Kasumi-1 (cell line): ENCODE measurements at regions not wholly inside any gene's neighbourhood (a gene's known extent, or its start where the extent isn't known, plus 50 kb on each side); places are given as distances from the start of the nearest gene placed in this dataset.
"Not testable (repeated sequence)": the region's sequence is repeated elsewhere in the genome, so short reads cannot be mapped to it uniquely, and the experiment has no call there.

Experiments used
- DNase-seq, 2 experiments: peaks; one replicate each; lab custom pipeline; 2025; lab: John Stamatoyannopoulos, UW

DNA sequence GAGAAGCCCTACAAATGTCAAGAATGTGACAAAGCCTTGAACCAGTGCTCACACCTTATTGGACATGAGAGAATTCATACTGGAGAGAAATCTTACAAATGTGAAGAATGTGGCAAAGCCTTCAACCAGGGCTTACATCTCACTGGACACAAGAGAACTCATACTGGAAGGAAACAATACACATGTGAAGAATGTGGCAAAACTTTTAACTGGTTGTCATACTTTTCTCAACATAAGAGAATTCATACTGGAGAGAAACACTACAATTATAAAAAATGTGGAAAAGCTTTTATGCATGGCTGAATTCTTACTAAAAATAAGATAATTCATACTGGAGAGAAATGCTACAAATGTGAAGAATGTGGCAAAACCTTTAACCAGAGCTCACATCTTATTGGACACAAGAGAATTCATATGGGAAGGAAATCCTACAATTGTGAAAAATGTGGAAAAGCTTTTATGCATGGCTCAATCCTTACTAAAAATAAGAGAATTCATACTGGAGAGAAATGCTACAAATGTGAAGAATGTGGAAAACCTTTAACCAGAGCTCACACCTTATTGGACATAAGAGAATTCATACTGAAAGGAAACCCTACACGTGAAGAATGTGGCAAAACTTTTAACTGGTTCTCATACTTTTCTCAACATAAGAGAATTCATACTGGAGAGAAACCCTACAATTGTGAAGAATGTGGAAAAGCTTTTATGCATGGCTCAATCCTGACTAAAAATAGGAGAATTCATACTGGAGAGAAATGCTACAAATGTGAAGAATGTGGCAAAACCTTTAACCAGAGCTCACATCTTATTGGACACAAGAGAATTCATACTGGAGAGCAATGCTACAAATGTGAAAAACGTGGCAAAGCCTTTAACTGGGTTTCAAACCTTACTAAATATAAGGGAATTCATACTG is 350.6 kb upstream of the NUPR2 start:
- not testable (repeated sequence) for DNase-seq

DNA sequence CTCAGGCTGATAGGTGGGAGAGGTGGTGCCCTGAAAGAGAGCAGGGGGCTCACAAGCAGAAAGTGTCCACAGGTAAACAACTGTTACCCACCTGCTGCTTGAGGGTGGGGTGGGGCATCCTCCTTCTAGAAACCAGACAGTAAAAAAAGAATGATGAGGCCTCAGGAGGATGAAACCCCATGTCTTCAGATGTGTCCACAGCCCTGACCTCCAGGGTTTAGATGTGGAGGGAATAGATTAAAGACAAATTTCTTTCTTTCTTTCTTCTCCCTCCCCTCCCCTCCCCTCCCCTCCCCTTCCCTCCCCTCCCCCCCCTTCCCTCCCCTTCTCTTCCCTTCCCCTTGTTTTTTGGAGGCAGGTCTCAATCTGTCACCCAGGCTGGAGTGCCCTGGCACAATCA is 333.5 kb upstream of the NUPR2 start:
- DNase-seq: no peak

DNA sequence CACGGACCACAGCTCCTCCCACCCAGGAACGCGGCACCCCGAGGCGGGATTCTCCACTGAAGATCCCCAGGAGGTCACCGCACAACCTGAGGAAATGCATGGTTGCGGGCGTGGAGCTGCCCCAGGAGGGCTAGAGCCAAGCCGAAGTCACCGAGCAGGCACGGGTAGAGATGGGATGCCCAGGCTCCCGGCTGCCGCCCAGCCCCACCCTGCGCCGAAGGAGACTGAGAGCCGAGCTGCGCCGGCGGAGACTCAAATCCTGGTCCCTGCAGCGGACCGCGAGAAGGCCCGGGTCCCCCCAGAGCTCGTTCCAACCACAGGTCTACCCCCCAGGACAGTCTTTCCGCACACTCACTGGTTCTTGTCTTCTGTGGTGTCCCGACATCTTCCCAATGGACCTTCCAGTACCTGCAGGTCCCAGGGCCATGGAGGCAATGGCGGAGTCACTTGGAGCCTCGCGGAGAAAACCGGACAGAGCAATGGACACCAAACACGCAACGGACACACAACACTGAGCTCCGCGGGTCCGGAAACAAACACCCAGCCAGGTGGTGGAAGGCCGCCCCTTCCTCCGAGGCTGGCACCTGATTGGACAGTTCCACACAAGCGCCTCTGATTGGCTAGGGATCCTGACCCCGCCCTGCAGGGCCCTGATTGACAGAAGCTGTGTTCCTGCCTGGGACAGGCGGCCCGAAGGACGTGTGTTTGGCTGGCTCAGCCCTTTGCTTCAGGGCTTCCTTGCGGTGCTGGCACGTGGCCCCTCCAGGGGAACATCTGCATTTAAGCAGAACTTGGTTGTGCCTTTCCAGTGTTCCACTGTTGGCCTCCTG is 331.9 kb upstream of the NUPR2 start:
- no peak for DNase-seq

DNA sequence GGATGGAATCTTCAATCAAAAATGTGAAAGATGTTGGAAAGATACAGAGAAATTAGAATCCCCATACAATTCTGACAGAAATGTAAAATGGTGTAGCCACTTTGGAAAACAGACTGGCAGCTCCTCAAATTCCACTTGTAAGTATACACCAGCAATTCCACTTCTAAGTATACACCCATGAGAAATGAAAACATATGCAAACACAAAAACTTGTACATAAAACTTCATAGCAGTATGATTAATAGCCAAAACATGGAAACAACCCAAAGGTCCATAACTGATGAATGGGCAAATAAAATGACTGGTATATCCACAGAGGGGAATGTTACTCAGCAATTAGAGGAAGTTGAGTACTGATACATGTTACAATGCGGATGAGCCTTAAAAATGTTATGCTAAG is 304.3 kb upstream of the NUPR2 start:
- not testable (repeated sequence) for DNase-seq

DNA sequence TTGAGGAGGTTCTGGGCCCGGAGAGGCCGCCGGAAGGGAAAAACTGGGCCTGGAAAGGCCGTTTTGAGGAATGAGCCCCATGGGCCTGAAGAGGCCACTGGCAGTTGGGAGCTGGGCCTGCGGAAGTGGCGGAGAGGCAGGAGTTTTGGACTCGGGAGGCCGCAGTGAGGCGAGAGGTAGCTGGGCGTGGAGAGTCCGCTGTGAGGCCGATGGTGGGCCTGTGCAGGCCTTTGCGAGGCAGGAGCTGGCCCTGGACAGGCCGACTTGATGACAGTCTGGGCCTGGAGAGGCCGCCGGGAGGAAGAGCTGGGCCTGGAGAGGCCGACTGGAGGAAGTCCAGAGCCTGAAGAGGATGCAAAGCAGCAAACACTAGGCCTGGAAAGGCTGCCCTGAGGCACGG is 259.0 kb upstream of the NUPR2 start:
- DNase-seq: no peak

DNA sequence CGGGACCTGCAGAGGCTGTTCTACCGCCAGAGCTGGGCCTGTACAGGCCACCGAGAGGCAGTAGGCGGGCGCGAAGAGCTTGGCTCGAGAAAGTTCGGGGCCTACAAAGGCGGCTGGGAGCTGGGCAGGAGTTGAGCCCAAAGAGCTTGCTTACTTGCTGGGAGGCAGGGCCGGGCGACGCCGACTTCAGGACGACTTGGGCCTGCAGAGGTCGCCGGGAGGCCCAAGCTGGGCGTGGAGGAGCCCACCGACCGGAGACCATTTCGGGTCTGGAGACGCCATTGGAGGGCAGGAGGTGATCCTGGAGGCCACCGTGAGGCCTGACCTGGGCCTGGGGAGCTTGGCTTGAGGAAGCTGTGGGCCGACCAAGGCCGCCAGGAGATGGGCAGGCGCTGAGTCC is 258.4 kb upstream of the NUPR2 start:
- not testable (repeated sequence) for DNase-seq

DNA sequence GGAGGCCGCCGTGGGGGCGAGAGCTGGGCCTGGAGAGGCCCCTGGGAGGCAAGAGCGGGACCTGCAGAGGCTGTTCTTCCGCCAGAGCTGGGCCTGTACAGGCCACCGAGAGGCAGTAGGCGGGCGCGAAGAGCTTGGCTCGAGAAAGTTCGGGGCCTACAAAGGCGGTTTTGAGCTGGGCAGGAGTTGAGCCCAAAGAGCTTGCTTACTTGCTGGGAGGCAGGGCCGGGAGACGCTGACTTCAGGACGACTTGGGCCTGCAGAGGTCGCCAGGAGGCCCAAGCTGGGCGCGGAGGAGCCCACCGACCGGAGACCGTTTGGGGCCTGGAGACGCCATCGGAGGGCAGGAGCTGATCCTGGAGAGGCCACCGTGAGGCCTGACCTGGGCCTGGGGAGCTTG is 257.1 kb upstream of the NUPR2 start:
- not testable (repeated sequence) for DNase-seq

DNA sequence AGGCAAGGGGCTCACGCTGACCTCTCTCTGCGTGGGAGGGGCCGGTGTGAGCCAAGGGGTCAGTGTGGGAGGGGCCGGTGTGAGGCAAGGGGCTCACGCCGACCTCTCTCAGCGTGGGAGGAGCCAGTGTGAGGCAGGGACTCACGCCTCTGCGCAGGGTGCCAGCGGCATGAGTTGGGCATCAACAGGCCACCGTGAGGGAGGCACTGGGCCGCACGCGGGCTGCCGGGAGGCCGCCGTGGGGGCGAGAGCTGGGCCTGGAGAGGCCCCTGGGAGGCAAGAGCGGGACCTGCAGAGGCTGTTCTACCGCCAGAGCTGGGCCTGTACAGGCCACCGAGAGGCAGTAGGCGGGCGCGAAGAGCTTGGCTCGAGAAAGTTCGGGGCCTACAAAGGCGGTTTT is 255.6 kb upstream of the NUPR2 start:
- not testable (repeated sequence) for DNase-seq

DNA sequence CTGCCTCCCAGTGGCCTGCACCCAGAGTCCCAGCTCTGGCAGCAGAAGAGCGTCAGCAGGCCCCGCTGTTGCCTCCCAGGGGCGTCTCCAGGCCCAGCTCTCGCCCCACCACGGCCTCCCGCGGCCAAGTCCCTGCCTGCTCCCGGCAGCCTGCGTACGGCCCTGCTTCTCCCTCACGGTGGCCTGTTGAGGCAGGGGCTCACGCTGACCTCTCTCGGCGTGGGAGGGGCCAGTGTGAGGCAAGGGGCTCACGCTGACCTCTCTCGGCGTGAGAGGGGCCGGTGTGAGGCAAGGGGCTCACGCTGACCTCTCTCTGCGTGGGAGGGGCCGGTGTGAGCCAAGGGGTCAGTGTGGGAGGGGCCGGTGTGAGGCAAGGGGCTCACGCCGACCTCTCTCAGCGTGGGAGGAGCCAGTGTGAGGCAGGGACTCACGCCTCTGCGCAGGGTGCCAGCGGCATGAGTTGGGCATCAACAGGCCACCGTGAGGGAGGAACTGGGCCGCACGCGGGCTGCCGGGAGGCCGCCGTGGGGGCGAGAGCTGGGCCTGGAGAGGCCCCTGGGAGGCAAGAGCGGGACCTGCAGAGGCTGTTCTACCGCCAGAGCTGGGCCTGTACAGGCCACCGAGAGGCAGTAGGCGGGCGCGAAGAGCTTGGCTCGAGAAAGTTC is 254.1 kb upstream of the NUPR2 start:
- not testable (repeated sequence) for DNase-seq

DNA sequence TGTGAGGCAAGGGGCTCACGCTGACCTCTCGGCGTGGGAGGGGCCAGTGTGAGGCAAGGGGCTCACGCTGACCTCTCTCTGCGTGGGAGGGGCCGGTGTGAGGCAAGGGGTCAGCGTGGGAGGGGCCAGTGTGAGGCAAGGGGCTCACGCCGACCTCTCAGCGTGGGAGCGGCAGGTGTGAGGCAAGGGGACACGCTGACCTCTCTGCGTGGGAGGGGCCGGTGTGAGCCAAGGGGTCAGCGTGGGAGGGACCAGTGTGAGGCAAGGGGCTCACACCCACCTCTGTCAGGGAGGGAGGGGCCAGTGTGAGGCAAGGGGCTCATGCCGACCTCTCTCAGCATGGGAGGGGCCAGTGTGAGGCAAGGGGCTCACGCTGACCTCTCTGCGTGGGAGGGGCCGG is 251.7 kb upstream of the NUPR2 start:
- not testable (repeated sequence) for DNase-seq

DNA sequence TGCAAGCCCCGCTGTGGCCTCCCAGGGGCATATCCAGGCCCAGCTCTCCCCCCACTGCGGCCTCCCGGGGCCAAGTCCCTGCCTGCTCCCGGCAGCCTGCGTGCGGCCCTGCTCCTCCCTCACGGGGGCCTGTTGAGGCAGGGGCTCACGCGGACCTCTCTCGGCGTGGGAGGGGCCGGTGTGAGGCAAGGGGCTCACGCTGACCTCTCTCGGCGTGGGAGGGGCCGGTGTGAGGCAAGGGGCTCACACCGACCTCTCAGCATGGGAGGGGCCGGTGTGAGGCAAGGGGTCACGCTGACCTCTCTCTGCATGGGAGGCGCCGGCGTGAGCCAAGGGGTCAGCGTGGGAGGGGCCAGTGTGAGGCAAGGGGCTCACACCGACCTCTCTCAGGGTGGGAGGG is 251.2 kb upstream of the NUPR2 start:
- DNase-seq: not testable (repeated sequence)

DNA sequence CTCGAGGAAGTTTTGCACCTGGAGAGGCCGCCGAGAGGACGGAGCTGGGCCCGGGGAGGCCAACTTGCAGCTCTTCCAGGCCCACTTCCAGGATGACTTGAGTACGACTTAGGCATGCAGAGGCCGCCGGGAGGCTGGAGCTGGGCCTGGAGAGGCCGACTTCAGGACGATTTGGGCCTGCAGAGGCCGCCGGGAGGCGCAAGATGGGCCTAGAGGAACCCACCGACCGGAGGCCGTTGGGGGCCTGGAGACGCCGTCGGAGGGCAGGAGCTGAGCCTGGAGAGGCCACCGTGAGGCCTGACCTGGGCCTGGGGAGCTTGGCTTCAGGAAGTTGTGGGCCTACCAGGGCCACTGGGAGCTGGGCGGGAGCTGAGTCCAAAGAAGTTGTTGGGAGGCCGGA is 250.5 kb upstream of the NUPR2 start:
- not testable (repeated sequence) for DNase-seq

DNA sequence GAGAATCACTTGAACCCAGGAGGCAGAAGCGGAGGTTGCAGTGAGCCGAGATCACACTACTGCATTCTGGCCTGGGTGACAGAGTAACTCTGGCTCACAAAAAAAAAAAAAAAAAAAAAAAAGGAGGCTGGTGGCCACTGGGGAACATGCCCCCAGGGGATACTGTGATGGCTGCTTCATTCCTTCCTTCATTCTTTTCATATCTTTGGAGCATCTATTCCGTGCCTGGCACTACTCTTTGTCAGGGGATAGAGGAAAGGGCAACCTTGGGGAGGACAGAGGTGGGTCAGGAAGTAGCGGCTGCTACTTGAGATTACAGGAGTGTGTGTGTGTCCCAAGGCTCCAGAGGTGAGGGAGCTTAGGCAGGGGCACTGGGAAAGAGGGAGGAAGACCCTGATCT is 236.4 kb upstream of the NUPR2 start:
- not testable (repeated sequence) for DNase-seq

DNA sequence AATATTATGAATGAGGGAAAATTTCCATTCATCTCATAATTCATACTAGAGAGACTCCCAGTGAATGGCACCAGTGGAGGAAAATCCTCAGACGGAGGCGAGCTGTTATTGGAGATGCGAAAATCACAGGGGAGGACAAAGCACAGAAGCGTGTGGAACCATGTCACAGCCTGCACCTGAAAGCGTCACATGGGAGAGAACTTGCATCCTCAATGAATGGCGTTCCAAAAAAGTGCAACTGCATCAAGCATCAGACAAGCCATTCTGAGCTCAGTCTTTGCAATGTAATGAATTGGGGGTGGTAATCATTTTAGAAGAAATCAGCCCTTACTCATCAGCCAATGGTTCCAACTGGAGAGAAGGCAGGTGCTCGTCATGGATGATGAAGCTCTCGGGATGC is 235.0 kb upstream of the NUPR2 start:
- not testable (repeated sequence) for DNase-seq

DNA sequence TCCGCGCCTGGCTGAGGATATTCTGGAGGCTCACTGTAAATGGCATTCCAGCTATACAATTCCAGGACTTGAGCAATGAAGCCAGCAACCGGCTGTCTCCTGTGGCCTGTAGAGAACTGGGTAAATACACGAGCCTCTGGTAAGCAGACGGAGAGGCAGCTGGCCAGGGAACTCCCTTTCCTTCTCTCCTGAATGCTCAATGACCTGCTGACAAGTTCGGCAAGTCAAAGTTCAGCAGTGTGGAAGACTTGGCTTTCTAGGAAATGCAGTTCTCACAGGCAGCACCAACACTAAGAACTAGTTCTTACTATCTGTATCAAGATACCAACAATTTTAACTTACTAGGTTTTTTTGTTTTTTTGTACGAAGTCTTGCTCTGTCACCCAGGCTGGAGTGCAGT is 232.1 kb upstream of the NUPR2 start:
- not testable (repeated sequence) for DNase-seq

DNA sequence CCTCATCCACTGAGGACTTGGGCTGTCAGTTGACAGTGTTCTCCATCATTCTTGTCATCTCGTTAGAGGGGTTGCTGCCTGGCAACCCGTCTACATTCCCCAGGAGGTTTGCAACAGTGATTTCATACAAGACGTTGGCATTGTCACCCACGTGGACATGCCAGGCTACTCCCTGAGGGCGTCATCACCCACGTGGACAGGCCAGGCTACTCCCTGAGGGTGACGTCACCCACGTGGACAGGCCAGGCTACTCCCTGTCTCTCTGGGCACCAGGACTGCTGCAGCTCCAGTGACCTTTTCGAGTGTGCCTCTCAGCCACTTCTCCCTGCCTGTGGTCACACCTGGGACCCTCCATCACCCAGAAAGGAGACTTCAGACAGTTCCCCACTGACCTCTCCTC is 212.1 kb upstream of the NUPR2 start:
- not testable (repeated sequence) for DNase-seq

DNA sequence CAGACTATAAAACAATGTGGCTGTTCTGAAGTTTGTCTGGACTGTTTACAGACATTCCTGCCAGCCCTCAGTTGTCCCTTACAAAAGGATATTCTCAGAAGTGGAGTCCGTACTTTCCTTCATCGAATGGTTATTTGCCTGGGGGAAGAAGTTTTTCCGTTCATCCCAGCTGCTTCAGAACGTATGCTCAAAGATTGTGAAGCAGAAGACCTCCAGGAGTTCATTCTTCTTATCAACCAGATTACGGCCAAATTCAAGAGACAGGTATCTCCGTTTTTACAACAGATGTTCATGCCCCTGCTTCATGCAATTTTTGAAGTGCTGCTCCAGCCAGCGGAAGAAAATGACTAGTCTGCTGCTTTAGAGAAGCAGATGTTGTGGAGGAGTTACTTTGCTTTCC is 174.3 kb upstream of the NUPR2 start:
- no peak for DNase-seq

DNA sequence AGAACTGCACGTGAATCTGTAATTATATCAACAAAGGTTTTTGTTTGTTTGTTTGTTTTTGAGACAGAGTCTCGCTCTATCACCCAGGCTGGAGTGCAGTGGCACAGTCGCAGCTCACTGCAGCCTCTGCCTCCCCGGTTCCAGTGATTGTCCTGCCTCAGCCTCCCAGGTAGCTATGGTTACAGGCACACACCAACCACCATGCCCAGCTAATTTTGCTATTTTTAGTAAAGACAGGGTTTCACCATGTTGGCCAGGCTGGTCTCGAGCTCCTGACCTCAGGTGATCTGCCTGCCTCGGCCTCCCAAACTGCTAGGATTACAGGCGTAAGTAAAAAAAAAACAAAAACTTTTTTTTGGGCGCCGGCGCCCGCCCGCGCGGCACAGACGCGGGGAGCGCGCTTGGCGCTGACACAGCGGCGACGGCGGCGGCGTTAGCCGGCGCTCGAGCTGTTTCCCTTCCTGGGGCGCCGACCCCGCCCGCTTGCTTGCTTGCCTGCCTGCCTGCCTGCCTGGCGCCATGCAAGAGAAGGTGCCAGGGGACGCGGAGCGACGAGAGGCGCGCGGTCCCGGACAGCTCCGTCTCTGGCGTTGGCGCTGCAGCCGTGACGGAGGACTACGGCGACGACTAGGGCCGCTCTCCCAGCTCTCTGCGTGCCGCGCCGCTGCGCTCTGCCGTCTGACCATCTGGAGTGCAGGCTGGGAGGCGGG is 171.4 kb upstream of the NUPR2 start:
- peak; percentile 30 to 47 for DNase-seq

DNA sequence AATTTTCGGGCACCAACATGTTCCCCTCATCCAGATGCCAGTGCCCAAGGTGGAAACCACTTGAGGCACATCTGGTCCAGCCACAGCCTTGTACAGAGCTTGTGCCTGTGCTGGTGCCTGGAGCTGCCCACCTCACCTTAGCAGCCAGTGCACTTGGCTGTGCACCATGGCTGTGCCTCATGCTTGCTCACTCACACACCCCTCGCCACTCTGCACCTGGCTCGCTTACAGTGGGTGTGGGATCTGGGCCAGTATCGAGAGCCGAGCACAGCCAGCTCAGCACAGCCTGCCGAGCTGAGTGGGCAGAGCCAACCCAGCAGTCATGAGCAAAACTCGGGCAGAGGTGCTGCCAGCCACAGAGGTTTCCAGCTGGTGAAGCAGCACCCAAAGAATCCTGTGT is 139.9 kb upstream of the NUPR2 start:
- DNase-seq: no peak

DNA sequence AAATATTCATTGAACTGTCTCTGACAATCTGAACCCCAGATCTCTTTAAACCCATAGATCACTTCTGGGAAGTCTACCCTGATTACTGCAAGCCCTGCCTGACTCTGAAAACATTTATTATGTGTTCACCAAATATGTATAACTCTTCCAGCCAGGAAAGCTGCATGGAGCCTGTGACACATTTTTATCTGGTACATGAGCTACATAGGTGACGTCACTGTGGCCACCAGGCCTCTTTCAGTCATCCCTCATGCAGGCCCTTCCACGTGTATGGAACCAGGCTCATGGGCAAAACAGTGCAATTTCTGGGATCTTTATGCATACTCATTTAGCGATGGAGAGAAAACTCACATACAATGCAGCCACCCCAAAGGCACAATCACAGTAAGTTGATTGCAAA is 133.9 kb upstream of the NUPR2 start:
- DNase-seq: no peak

DNA sequence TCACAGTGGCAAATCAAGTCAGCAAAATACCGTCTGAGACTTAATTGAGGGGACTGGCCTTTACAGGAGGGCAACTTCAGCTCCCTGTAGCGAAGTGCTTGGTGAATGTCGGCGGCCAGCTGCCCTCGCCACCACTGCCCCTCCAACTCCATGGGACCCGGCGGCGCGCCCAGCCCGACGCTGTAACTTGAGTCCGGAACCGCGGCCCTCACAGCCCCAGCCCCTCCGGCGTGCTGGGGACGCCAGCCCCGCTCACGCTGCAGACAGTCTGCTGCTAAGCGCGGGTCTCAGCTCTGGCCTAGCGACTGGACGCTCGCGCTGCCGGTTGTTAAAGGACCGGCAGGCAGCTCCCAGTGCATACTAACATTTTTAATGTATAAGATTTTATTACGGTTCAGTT is 113.4 kb upstream of the NUPR2 start:
- DNase-seq: no peak

DNA sequence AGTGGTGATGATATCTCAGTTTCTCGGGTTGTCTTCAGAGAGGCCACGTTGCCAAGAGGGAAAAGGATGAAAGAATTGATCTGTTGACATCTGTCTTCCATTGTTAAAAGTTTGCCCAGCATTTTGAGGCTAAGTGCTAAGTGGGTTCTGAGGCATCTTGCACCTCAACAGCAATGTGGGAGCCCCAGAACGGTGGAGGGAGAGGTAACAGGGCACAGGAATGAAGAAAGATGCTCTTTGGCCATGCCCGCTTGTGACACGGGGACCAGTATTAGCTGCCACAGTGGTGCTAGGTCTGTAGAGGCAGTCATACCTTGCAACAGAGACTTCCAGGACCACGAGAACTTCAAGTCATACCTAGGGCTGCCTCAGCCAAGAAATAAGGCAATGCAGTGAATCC is 106.6 kb upstream of the NUPR2 start:
- DNase-seq: no peak
